HG03045 (cell line): ENCODE measurements at regions not wholly inside any gene's neighbourhood (a gene's known extent, or its start where the extent isn't known, plus 50 kb on each side); places are given as distances from the start of the nearest gene placed in this dataset.
"Not testable (repeated sequence)": the region's sequence is repeated elsewhere in the genome, so short reads cannot be mapped to it uniquely, and the experiment has no call there.

ENCODE experiments used
- ATAC-seq: cut with Tn5 transposase; IDR thresholded peaks from one replicate; pipeline ENCODE4 v1.9.1; 2021; ENCODE audit warnings: mild to moderate bottlenecking, moderate library complexity; ENCODE audit not compliant: unreplicated experiment

DNA sequence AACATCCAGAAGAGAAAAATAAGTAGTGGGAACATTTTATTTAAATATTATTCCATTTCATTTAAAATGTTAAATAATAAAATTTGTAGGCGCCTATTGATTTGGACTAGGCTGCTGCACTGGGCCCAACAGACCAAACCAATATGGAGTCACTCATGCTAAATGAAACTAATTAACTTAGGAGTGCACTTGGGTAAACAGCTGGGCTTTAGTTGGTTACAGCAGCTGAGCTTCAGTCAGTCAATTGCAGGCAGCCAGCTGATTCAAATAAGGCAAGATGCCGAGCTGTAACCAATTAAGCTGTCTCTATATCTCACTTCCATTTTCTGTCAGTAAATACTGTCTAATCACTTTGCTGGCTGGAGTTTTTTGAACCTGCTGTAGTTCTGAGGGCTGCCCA is 102.1 kb upstream of the WDR11 start:
- no peak for ATAC-seq

DNA sequence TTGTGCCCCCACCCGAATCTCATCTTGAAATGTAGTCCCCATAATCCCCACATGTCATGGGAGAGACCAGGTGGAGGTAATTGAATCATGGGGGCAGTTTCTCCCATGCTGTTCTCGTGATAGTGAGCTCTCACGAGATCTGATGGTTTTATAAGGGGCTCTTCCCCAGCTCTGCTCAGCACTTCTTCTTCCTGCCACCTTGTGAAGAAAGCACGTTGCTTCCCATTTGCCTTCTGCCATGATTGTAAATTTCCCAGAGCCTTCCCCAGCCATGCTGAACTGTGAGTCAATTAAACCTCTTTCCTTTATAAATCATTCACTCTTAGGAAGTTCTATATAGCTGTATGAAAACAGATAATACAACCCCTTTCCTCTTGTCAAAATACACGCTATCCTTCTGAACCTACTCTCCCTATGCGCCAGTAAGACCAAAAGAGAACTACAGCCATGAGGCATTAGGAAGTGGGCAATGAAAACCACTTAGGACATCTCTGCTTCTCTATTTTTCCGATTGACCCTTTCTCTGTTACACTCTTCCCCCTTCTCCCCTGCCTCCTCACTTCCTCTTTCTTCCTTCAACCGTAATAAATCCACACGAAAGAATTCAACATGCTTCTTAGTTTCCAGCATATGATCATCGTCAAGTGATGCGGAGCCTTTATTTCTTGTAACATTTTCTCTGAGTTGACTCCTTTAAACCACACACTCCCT is 101.2 kb upstream of the WDR11 start:
- ATAC-seq, result no peak

DNA sequence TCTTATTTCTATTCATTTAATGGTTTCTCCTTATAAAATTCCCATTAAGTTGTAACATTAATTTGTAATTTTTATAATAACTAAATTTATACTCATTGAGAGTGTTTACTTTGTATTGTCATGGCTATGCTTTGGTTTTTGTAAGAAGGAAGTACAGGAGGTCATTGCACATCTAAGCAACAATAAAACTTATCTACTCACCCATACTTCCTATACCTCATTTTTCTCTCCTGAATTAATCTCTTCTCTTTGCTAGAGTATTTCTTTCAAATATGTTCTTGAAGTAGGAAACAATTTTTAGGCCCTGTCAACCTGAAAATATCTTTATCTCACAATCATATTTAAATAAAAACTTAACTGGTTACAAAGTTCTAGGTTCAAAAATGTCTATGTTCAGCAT is 95.4 kb upstream of the WDR11 start:
- ATAC-seq, result no peak

DNA sequence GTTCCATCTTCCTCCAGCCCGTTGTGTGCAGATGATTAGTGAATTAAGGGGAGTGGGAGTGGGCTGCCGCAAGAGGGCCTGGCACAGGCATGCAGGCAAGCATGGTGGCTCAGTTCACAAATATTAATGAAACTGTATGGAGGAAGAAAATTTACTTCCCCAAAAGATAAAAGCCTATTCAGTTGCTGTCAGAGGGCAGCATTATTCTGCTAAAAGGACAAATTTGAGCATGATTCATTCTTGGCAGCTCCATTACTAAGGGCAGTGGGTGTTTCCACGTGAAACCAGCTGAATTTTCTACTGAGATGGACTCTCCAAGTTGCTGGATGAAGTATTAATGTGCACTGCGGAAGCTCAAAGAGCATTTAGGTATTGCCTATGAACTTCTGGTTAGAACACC is 90.9 kb upstream of the WDR11 start:
- no peak for ATAC-seq

DNA sequence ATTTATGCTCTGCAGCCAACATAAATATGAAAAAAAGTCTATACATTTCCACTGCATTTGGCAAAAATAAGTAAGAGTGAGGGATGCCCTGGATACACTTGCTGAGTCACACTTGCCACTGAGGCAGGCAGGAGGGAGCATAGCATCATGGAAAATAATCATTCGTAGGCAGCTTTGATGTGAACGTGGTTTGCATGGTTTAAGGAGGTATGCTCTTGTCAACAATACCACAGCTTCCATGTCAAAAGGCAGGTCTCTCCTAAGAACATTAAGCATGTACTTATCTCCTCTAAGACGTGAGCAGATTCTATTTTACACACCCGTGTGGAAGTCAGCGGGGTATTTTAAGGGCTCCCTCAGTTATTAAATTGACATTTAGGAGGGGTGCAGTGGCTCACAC is 89.2 kb upstream of the WDR11 start:
- no peak for ATAC-seq

DNA sequence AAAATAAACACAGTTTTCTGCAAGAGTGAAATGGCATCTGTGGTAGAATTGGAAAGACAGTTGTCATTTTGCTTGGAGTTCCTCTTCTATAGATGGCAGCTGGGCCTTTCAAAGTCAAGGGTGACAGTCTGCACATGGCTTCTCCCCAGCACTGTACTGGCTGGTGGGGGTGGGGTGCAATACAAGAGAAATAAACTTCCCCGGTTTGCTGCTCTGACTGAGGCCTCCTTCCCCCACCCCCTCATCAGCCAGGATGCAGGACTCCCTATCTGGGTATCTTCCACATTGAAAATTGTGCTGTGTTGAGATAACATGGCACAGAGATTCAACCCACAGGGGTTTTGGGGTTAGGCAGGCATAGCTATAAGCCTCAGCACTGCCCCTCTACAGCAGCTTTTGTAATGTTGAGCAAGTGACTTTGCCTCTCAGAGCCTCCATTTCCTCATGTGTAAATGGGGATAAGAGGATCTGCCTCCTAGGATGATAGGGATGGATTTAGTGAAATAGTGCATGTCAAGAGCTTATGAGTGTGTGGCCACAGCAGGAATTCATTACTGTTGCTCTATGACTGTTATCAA is 85.8 kb upstream of the WDR11 start:
- no peak for ATAC-seq

DNA sequence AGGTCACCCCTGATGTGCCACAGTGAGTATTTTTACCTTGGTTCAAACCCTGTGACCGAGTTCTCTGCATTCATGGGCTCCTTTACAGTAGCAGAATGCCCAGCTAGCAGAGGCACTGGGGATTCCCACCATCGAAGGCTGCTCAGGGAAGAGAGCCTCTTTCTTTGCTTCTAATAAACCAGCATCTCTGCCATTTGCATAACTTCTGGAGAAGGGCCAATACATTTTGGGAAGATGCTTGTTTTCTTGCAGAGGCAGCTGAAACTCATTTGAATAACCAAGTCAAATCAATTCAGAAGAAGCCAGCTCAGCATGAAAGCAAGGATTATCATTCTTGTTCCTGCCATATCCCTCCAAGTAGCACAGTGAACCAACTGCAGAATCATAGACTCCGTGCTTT is 82.9 kb upstream of the WDR11 start:
- no peak for ATAC-seq

DNA sequence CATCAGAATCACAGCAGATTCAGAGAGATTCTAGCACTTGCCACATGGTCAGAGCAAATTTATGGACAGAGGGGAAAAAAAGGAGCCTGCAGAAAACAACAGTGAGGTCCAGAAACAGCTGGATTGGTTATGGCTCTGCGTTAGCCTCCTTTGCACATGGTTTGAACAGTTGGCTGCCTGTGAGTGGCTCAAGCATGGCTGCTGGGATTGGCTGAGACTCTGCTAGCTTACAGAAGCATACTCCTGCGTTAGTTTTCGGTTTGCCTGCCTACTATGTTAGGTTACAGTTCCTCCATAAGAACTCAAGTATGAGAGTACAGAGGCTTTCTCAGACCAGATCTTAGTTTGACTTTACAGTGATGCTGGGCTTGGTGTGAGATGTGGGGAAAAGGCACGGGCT is 80.7 kb upstream of the WDR11 start:
- ATAC-seq, result no peak

DNA sequence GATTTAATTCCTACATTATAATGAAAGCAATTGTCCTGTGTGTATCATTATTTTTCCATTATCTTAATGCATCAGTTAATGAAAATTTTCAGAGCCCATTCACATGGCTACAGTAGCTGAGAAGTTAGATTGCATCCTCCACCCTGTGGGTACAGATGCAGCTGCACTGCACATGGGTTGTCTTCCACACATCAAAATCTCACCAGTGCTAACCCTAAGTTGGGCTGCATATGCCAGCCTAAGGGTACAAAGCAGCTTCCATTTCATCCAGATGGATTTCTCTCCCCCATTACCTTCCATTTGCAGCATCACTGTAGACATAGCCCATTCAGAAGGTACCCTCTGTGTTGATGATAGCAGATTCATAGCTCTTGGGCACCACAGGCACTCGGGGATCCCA is 74.7 kb upstream of the WDR11 start:
- ATAC-seq, result no peak

DNA sequence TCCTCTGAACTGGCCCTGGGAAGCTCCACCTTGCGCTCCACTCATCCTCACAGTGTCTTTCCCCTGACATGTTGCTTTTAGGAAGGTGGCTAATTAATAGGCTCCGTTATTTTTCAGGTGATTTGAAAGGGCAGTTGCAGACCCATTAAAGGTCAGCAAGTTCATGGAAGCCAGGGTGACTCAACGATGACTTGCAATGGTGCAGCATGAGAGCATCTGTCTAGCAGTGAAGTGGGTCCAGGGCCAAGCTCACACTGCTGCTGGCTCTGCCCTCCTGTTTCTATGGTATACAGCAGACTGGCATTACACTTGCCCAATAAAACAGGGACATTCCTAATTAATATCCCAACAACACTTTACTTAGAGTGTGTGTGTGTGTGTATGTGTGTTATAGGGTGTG is 68.8 kb upstream of the WDR11 start:
- ATAC-seq, result no peak

DNA sequence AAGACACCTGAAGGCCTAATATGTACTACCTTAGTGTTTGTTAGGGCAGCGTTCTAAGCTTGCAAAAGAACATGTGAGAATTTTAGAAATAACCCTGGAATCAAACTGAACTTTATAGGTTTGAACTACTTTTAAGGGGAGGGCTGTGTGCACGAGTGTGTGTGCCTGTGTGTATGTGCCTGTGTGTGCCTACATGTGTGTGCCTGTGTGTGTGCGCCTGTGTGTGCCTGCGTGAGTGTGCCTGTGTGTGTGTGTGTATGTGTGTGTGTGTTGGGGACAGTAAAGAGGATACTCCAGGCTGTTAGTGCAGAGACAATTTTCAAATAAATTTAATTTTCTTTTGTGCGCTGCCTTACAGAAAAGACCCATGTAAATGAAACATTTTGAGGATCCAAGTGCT is 68.1 kb upstream of the WDR11 start:
- ATAC-seq, result no peak

DNA sequence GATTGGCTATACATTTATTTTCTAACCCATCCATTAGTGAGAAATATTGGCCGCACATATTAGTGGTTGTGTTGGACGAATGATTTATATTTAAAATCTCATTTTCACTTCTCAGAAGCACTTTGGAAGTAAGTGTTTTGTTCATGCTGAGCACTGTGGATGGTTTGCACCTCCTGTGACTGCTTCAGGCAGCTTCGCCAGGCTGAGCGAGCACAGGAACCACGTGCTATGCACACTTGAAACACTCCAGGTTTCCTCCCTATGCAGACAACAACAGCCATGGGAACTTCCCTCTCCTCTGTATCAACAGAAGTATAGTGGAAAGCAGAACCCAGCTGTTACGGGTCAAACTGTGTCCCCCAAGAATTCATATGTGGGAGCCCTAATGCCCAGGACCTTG is 67.3 kb upstream of the WDR11 start:
- no peak for ATAC-seq

DNA sequence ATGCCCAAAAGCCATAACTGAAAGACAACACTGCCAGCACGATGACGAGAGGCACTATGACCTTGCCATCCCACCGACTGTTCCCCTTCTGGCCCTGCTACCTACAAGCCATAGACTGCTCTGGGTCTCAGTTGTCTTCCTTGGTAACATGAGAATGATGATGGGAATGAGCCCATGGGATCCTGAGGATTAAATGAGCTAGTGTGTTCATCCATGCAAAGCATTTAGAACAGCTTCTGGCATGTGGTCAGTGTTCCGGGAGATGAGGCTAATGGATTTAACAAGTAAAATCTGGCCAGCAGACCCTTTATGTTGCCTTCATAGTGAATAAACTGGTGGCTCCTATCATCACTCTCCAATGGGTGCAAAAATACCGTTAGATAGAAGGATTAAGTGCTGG is 62.4 kb upstream of the WDR11 start:
- ATAC-seq, result no peak

DNA sequence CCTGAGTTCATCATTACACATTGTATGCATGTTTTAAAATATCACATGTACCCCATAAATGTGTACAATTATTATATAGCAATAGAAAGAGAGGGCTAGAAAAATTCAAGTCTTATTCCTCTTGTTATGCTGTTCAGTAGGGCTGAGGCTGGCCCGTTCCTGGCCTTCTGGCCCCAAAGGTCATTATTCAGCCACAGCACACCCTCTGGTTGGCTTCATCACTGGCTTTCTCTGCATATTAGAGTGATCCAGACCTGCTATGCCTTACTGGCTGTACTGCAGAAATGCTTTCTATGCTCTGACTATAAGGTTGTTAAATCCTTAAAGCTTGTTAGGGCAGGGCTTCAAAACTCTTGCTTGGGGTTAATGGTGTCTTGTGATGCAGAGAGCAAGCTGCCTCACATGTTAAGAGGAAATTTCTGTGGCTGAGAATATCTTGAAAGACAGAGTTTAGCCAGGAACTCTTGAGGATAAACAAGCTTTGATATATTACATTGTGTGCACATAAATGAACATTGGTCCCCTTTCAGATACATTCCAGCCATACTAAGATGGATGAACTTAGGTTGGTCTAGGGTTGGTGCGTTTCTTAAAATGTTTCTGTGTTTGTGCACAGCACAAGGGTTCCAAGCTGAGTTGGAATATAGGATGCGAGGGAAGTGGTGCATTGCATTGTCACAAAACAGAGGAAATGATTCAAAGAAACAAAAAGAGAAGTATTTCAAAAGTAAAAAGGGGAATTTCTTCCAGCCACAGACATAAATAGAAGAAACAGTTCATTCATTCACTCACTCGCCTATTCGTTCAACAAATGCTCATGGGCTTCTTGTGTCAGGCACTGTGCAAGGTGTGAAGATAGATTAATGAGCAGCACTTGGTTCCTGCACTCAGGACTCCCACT is 61.6 kb upstream of the WDR11 start:
- no peak for ATAC-seq

DNA sequence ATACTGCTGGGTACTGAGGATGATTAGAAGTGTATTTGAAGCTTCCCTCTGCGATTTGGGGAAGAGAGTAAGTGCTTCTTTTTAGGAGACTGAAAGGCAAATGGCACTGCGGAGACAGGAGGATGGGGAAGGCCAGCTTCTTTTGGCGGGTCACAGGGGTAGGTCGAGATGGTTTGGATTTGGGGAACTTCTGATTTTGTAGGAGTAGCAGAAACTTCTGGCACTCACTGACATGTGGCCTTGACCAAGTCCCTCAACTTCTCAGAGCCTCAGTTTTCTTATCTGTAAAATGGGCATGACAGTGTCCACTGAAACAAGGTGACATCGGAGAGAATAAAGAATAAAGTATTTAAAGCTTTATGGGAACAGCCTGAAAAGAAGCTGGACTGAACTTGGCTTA is 59.8 kb upstream of the WDR11 start:
- no peak for ATAC-seq

DNA sequence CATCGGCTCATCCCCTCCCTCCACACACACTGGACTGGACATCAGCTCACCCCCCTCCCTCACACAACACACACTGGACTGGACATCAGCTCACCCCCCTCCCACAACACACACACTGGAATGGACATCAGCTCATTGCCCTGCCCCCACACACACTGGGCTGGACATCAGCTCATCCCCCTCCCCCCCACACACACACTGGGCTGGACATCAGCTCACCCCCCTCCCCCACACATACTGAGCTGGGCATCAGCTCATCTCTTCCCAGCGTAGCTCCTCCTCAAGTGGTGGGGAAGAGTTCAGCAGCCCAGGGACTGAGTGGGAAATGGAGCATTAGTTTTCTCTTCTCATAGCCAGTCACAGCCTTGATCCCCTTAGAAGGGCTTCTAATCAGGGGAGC is 58.1 kb upstream of the WDR11 start:
- no peak for ATAC-seq

DNA sequence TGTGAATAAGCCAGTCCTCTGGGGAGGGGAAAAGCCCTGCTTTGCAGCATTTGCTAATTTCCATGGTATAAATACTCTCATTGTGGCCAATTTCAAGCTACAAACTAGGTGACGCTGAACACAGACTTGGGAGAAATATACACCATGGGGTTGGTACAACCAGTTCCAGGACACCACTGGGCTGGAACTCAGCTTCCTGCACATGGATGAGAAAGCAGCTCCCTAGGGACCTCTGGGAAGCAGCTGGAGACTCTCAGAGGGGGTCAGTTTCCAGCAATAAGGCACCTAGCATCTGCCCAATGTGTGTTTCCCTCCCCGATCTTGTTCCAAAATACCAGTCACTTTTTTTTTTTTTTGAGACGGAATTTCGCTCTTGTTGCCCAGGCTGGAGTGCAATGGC is 56.8 kb upstream of the WDR11 start:
- ATAC-seq, result no peak

DNA sequence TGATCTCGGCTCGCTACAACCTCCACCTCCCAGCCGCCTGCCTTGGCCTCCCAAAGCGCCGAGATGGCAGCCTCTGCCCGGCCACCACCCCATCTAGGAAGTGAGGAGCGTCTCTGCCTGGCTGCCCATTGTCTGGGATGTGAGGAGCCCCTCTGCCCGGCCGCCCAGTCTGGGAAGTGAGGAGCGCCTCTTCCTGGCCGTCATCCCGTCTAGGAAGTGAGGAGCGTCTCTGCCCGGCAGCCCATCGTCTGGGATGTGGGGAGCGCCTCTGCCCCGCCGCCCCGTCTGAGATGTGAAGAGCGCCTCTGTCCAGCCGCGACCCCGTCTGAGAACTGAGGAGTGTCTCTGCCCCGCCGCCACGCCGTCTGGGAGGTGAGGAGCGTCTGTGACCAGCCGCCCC is 52.9 kb upstream of the WDR11 start:
- not testable (repeated sequence) for ATAC-seq

DNA sequence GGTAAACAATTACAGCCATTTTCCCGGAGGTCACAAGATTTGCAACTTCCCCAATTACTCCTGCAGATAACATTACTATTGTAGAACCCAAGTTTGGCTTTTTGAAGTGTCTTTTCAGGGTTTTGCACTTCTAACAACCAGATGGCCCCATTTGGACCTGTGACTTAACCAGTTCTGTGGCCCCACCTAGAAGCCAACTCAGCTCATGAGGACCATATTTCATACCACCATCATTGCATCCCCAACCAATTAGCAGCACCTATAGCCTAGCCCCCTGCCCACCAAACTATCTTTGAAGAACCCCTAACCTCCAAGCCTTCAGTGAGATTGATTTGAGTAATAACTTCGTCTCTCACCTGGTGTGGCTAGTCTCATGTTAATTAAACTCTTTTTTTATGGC is 51.3 kb upstream of the WDR11 start:
- ATAC-seq, result no peak

DNA sequence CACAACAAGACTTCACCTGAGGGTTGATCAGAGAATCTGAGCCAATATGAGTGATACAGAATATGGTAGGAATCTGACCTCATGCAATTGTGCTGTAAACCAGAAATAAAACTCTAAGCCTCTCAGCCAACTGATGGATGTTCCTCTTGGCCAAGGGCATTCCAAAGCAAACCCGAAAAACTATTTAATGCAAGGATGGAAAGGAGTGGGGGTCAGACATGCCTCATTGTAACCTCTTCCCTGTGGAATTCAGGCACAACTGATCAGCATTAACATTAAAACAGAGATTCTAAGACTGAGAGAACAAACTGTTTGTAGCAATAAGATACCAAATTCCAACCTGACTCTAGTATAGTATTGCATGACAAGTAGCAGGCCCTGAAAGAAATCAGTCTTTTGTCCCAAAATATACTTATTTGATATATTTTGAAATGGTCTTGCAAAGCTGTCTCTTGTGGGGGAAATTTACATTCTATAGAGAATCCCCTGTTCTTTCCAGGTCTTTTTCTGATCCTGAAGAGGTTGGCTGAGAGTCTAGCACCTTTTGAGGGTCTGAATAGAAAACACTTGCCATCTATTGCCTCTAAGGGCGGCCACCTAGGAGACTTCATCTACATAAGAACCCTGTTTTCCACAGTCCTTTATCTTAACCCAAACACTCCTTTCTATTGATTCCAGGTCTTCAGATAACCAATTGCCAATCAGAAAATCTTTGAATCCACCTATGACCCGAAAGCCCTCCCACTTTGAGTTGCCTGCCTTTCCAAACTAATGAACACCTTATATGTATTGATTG is 50.4 kb upstream of the WDR11 start:
- ATAC-seq, result no peak
